ENCODE measurements at regions not wholly inside any gene's neighbourhood (a gene's known extent, or its start where the extent isn't known, plus 50 kb on each side); places are given as distances from the start of the nearest gene placed in this dataset.

- no peak for TF ChIP-seq TAF1 (IDR thresholded peaks at IDR 0.05; ENCODE audit: borderline replicate concordance, insufficient read depth, low read length)
- TF ChIP-seq POLR2AphosphoS5 (IDR thresholded peaks at IDR 0.05; ENCODE audit: low read depth, low read length), result no peak
Observed at GRCh38 chr20:21021472-21021790, 84.7 kb downstream of the LINC00237 start.
